HFFc6 (cell line): ENCODE measurements at regions not wholly inside any gene's neighbourhood (a gene's known extent, or its start where the extent isn't known, plus 50 kb on each side); places are given as distances from the start of the nearest gene placed in this dataset.
"Not testable (repeated sequence)": the region's sequence is repeated elsewhere in the genome, so short reads cannot be mapped to it uniquely, and the experiment has no call there.

ENCODE experiments used
- DNase-seq: peaks from one replicate; pipeline ENCODE4 v3.0.0-alpha.2; 2018
- H3K27ac Mint-ChIP-seq: 2 replicates; pipeline ENCODE4 v1.8.0; 2020; ENCODE audit warnings: mild to moderate bottlenecking, mixed read lengths
- H3K27me3 Mint-ChIP-seq: 2 replicates; pipeline ENCODE4 v1.8.0; 2021; ENCODE audit warnings: mild to moderate bottlenecking, moderate library complexity, mixed read lengths; ENCODE audit not compliant: insufficient read depth
- H3K36me3 Mint-ChIP-seq: 2 replicates; pipeline ENCODE4 v1.8.0; 2021; ENCODE audit warnings: low read depth, mixed read lengths
- H3K4me1 Mint-ChIP-seq: 2 replicates; pipeline ENCODE4 v1.8.0; 2020; ENCODE audit warnings: low read depth, mixed read lengths
- H3K4me3 Mint-ChIP-seq: 2 replicates; pipeline ENCODE4 v1.8.0; 2020; ENCODE audit warnings: mild to moderate bottlenecking, moderate library complexity, mixed read lengths
- H3K9me3 Mint-ChIP-seq: 2 replicates; pipeline ENCODE4 v1.8.0; 2020; ENCODE audit warnings: mild to moderate bottlenecking, mixed read lengths
- CTCF ChIP-seq: fragments of 200-600 bp; sonication (generic); IDR thresholded peaks from 2 replicates; pipeline ENCODE4 v1.5.0; 2021; ENCODE audit warnings: antibody characterized with exemption, mild to moderate bottlenecking

GRCh38 chr20:53657732-53658131 is 64.1 kb upstream of the ZNF217 start:
- Mint-ChIP-seq H3K27ac (peak overlapping the region; percentile 78), H3K9me3 (no peaks in the 10 kb centered on the region), H3K4me1 (peaks cover 71% of the 10 kb centered on the region), H3K4me3 (no peak overlapping the region; the same call in 1 of the 2 replicates), H3K36me3 (no peaks in the 10 kb centered on the region), H3K27me3 (no peaks in the 10 kb centered on the region)
- TF ChIP-seq CTCF, result no peak
- DNase-seq, result no peak

- Mint-ChIP-seq H3K4me3 (peak overlapping the region; percentile 34), H3K27ac (peak overlapping the region; percentile 78), H3K36me3 (no peaks in the 10 kb centered on the region), H3K27me3 (no peaks in the 10 kb centered on the region), H3K9me3 (no peaks in the 10 kb centered on the region), H3K4me1 (peaks cover 75% of the 10 kb centered on the region)
- no peak for DNase-seq
- TF ChIP-seq CTCF, result no peak
Measured at GRCh38 chr20:53657279-53657678, 63.6 kb upstream of the ZNF217 start.

GRCh38 chr20:53656293-53657202 is 62.9 kb upstream of the ZNF217 start:
- DNase-seq, result peak; percentile 75
- Mint-ChIP-seq H3K4me3 (peak overlapping the region; percentile 34), H3K27ac (peak overlapping the region; percentile 78), H3K4me1 (peaks cover 76% of the 10 kb centered on the region), H3K9me3 (no peaks in the 10 kb centered on the region), H3K27me3 (no peaks in the 10 kb centered on the region), H3K36me3 (no peaks in the 10 kb centered on the region)
- TF ChIP-seq CTCF, result no peak

GRCh38 chr20:53655625-53656292 is 62.1 kb upstream of the ZNF217 start:
- TF ChIP-seq CTCF, result no peak
- peaks cover 68% of the 10 kb centered on the region for H3K4me1 Mint-ChIP-seq
- peak; percentile 17 for DNase-seq
- H3K27ac Mint-ChIP-seq, result peak overlapping the region; percentile 78
- peak overlapping the region; percentile 34 for H3K4me3 Mint-ChIP-seq
- H3K36me3 Mint-ChIP-seq, result no peaks in the 10 kb centered on the region
- no peaks in the 10 kb centered on the region for H3K27me3 Mint-ChIP-seq
- no peaks in the 10 kb centered on the region for H3K9me3 Mint-ChIP-seq

- no peak for TF ChIP-seq CTCF
- peak overlapping the region; percentile 78 for H3K27ac Mint-ChIP-seq
- no peaks in the 10 kb centered on the region for H3K9me3 Mint-ChIP-seq
- no peaks in the 10 kb centered on the region for H3K27me3 Mint-ChIP-seq
- no peak overlapping the region for H3K4me3 Mint-ChIP-seq
- DNase-seq, result no peak
- H3K36me3 Mint-ChIP-seq, result no peaks in the 10 kb centered on the region
- H3K4me1 Mint-ChIP-seq, result peaks cover 62% of the 10 kb centered on the region
Measured at GRCh38 chr20:53654932-53655624, 61.4 kb upstream of the ZNF217 start.

- DNase-seq, H3K27ac Mint-ChIP-seq, H3K9me3 Mint-ChIP-seq, H3K36me3 Mint-ChIP-seq, H3K4me3 Mint-ChIP-seq, H3K27me3 Mint-ChIP-seq: not testable (repeated sequence)
- peaks cover 56% of the 10 kb centered on the region for H3K4me1 Mint-ChIP-seq
Measured at GRCh38 chr20:53654521-53654920, 60.9 kb upstream of the ZNF217 start.
